CD4-positive, alpha-beta memory T cell (primary cell): ENCODE measurements at regions not wholly inside any gene's neighbourhood (a gene's known extent, or its start where the extent isn't known, plus 50 kb on each side); places are given as distances from the start of the nearest gene placed in this dataset.

ENCODE experiments used
- CTCF ChIA-PET: fragments of 350-600 bp; sonication (Branson Sonifier 250); formaldehyde crosslinking; loops from one replicate; lab custom pipeline; 2021; ENCODE audit warnings: inconsistent platforms; ENCODE audit not compliant: partially characterized antibody; lab: Charles Lee
- POLR2A ChIA-PET: fragments of 350-600 bp; sonication (Branson Sonifier 250); formaldehyde crosslinking; loops from one replicate; lab custom pipeline; 2021; ENCODE audit not compliant: partially characterized antibody; lab: Charles Lee
- DNase-seq, 5 donors: peaks; one replicate each; pipeline versions ENCODE4 v3.0.0 to v3.0.0-alpha.2; 2020 to 2022; ENCODE audit warnings: mixed read lengths in 1 of 5
- H3K27ac ChIP-seq: one replicate; pipeline ENCODE4 v1.7.0; 2013; ENCODE audit warnings: low read depth, low read length
- H3K27me3 ChIP-seq: 2 replicates; pipeline ENCODE4 v1.7.0; 2013; ENCODE audit warnings: mild to moderate bottlenecking, low read length, moderate library complexity; ENCODE audit not compliant: insufficient read depth
- H3K36me3 ChIP-seq: 2 replicates; pipeline ENCODE4 v1.7.0; 2013; ENCODE audit warnings: mild to moderate bottlenecking, low read length, moderate library complexity; ENCODE audit not compliant: insufficient read depth
- H3K4me1 ChIP-seq: 2 replicates; pipeline ENCODE4 v1.7.0; 2013; ENCODE audit warnings: mild to moderate bottlenecking, low read length, moderate library complexity; ENCODE audit not compliant: insufficient read depth
- H3K4me3 ChIP-seq, 2 donors: one replicate each; pipeline ENCODE4 v1.7.0; 2013; ENCODE audit warnings: low read length in 2 of 2, mild to moderate bottlenecking in 1 of 2
- H3K9me3 ChIP-seq, 2 donors: one replicate each; pipeline ENCODE4 v1.7.0; 2013; ENCODE audit warnings: low read length in 2 of 2, control low read depth in 1 of 2; ENCODE audit not compliant: control insufficient read depth in 1 of 2
- H3K27ac Mint-ChIP-seq, 7 donors: one replicate each; pipeline ENCODE4 v1.8.0; 2020 to 2021; ENCODE audit warnings: mixed read lengths in 7 of 7, mild to moderate bottlenecking in 6 of 7, inconsistent platforms in 3 of 7, moderate library complexity in 3 of 7
- H3K27me3 Mint-ChIP-seq, 2 donors: one replicate each; pipeline ENCODE4 v1.8.0; 2020 to 2021; ENCODE audit warnings: mixed read lengths in 2 of 2
- H3K36me3 Mint-ChIP-seq, 2 donors: one replicate each; pipeline ENCODE4 v1.8.0; 2020 to 2021; ENCODE audit warnings: mixed read lengths in 2 of 2, inconsistent platforms in 1 of 2, mild to moderate bottlenecking in 1 of 2
- H3K4me1 Mint-ChIP-seq, 4 donors: one replicate each; pipeline ENCODE4 v1.8.0; 2020 to 2021; ENCODE audit warnings: mixed read lengths in 4 of 4, mild to moderate bottlenecking in 1 of 4
- H3K4me3 Mint-ChIP-seq, 8 donors: one replicate each; pipeline ENCODE4 v1.8.0; 2020 to 2021; ENCODE audit warnings: mixed read lengths in 8 of 8, mild to moderate bottlenecking in 7 of 8, moderate library complexity in 6 of 8, inconsistent platforms in 3 of 8
- H3K9me3 Mint-ChIP-seq, 8 donors: one replicate each; pipeline ENCODE4 v1.8.0; 2020 to 2021; ENCODE audit warnings: mixed read lengths in 8 of 8, mild to moderate bottlenecking in 5 of 8, inconsistent platforms in 3 of 8, moderate library complexity in 1 of 8
- intact Hi-C: fragments of 100-400 bp; cut with micrococcal nuclease; formaldehyde crosslinking; loops from one replicate; pipeline ENCODE4 v1.15.1; 2023

DNA sequence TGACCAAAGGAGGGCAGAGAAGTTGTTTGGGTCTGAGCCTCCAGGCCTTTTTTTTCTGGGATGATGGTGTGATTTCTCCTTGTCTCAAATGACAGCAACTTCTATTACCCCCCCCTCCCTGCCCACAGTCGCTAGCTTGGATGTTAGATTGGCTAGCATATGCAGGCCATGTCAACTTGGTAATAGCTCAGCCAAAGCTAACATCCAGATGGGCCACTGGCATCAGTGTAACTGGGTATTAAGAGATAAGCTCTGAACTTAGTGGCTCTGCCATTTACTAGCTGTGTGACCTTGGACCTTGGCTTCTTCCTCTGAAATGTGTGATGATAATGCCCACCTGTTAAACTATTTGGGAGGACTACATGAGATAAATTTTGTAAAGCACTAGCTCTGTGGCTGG, 86.9 kb upstream of the TSPAN2 start:
- no peak overlapping the region for H3K27ac ChIP-seq
- H3K4me3 ChIP-seq: no peak overlapping the region
- ChIA-PET POLR2A (no interaction called here), CTCF (no interaction called here)
- no peak for DNase-seq
- Mint-ChIP-seq H3K9me3 (peaks cover 0 to 2% (median 0%) of the 10 kb centered on the region in 8 donors), H3K27ac (no peak overlapping the region), H3K27me3 (peaks cover 12 to 15% of the 10 kb centered on the region in 2 donors), H3K4me3 (no peak overlapping the region), H3K4me1 (no peaks in the 10 kb centered on the region), H3K36me3 (no peaks in the 10 kb centered on the region)
- no peaks in the 10 kb centered on the region for H3K36me3 ChIP-seq
- H3K9me3 ChIP-seq: no peaks in the 10 kb centered on the region
- H3K27me3 ChIP-seq: no peaks in the 10 kb centered on the region
- intact Hi-C loops: no loop called here
- no peaks in the 10 kb centered on the region for H3K4me1 ChIP-seq

DNA sequence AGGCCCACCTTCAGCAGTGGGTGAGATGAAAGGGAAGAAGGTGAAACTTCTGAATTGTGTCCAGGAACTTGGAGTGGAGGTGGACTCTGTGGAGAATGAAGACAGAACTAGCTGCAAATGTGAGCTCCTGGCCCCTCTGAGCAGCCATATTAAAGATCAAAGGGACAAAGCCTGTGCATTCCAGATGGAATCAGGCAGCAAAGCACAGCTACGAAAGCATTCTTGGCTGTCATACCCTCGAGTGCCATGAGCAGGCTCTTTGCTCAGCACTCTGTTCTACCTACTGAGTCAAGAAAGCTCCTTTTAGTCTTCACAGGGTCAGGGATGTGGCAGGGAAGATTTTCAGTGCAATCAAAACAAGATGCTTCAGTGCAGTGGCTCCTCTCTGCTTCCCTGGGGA, 86.3 kb upstream of the TSPAN2 start:
- POLR2A ChIA-PET: no interaction called here
- intact Hi-C loops: no loop called here
- Mint-ChIP-seq H3K4me1 (no peaks in the 10 kb centered on the region), H3K36me3 (no peaks in the 10 kb centered on the region), H3K9me3 (peaks cover 0 to 2% (median 0%) of the 10 kb centered on the region in 8 donors), H3K27me3 (peaks cover 12 to 14% of the 10 kb centered on the region in 2 donors), H3K4me3 (no peak overlapping the region), H3K27ac (no peak overlapping the region)
- no peak overlapping the region for H3K27ac ChIP-seq
- H3K27me3 ChIP-seq: no peaks in the 10 kb centered on the region
- no peaks in the 10 kb centered on the region for H3K36me3 ChIP-seq
- no peak for DNase-seq
- CTCF ChIA-PET: no interaction called here
- H3K4me3 ChIP-seq: no peak overlapping the region
- H3K9me3 ChIP-seq: no peaks in the 10 kb centered on the region
- H3K4me1 ChIP-seq: no peaks in the 10 kb centered on the region

DNA sequence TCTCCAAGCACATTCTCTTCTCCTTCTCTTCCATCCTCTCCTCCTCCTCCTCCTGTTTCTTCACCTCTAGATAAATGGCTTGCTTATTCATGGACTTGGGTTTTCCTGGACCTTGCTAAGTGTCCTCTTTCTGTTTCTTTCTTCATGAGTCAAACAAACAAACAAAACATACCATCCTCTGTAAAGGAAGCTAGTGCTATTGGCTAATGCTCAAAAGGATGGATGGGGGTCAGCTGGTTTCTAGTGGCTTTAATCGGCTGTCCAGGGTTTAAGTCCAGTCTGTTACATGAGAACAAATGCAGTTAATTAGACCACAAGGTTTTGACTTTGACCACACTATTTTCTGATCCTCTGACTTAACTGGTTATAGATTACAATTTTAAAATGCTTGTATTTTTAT, 83.8 kb upstream of the TSPAN2 start:
- Mint-ChIP-seq H3K27ac (no peak overlapping the region), H3K27me3 (peaks cover 17% of the 10 kb centered on the region in 2 donors), H3K4me1 (no peaks in the 10 kb centered on the region), H3K9me3 (peaks cover 0 to 2% (median 0%) of the 10 kb centered on the region in 8 donors), H3K4me3 (no peak overlapping the region), H3K36me3 (no peaks in the 10 kb centered on the region)
- Histone ChIP-seq H3K27ac (no peak overlapping the region), H3K4me1 (no peaks in the 10 kb centered on the region), H3K9me3 (no peaks in the 10 kb centered on the region), H3K36me3 (no peaks in the 10 kb centered on the region), H3K27me3 (no peaks in the 10 kb centered on the region), H3K4me3 (no peak overlapping the region)
- ChIA-PET CTCF (interaction anchor here (1.0 kb wide), 1 partner anchor 35 kb away, joined by 3 read pairs; no protein-coding TSS in a partner anchor), POLR2A (no interaction called here)
- DNase-seq: no peak
- intact Hi-C loops: no loop called here

DNA sequence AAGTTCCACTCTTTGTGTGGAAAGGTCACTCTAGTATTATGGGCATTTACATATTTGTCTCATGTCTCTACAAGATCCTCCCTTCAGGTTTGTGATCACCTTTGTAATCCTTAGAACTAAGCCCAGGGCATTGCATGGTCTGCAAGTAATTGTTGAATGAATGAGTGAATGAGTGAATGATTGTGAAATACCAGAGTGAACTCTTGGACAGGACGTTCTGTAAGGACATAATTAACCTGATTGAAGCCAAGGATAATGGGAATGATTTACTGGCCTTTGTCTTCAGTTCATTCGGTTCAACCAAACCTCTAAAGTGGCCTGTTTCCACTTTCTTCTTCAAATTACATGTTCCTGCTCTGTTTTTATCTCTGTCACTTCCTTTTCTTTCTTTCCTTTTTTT, 83.0 kb upstream of the TSPAN2 start:
- DNase-seq: no peak
- ChIA-PET POLR2A (no interaction called here), CTCF (no interaction called here)
- Histone ChIP-seq H3K36me3 (no peaks in the 10 kb centered on the region), H3K27me3 (no peaks in the 10 kb centered on the region), H3K9me3 (no peaks in the 10 kb centered on the region), H3K4me1 (no peaks in the 10 kb centered on the region), H3K27ac (no peak overlapping the region), H3K4me3 (no peak overlapping the region)
- no peaks in the 10 kb centered on the region for H3K4me1 Mint-ChIP-seq
- no peak overlapping the region for H3K4me3 Mint-ChIP-seq
- no peak overlapping the region for H3K27ac Mint-ChIP-seq
- peaks cover 18 to 22% of the 10 kb centered on the region in 2 donors for H3K27me3 Mint-ChIP-seq
- intact Hi-C loops: no loop called here
- H3K9me3 Mint-ChIP-seq: peaks cover 0 to 2% (median 0%) of the 10 kb centered on the region in 8 donors
- H3K36me3 Mint-ChIP-seq: no peaks in the 10 kb centered on the region

DNA sequence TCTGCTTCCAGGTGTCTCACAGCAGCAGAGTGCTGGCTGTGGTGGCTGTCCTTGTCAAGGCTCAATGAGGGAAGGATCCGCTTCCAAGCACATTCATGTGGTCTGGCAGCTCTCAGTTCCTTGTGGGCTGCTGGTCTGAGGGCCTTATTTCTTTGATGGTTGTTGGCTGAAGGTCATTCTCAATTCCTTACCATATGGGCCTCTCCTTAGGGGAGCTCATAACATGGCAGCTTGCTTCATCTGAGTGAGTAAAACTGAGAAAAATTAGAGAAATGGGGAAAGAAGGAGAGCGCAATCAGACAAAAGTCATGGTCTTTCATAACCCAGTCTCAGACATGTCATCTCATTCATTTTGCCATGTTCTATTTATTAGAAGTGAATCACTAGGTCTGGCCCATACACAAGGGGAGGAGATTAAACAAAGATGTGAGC, 81.7 kb upstream of the TSPAN2 start:
- no peak overlapping the region for H3K27ac Mint-ChIP-seq
- Histone ChIP-seq H3K4me1 (no peaks in the 10 kb centered on the region), H3K36me3 (no peaks in the 10 kb centered on the region), H3K27ac (no peak overlapping the region), H3K27me3 (no peaks in the 10 kb centered on the region), H3K9me3 (no peaks in the 10 kb centered on the region), H3K4me3 (no peak overlapping the region)
- H3K4me1 Mint-ChIP-seq: no peaks in the 10 kb centered on the region
- no peak for DNase-seq
- no peaks in the 10 kb centered on the region for H3K36me3 Mint-ChIP-seq
- H3K27me3 Mint-ChIP-seq: peaks cover 21 to 22% of the 10 kb centered on the region in 2 donors
- ChIA-PET CTCF (no interaction called here), POLR2A (no interaction called here)
- H3K9me3 Mint-ChIP-seq: peaks cover 0 to 2% (median 0%) of the 10 kb centered on the region in 8 donors
- intact Hi-C loops: no loop called here
- H3K4me3 Mint-ChIP-seq: no peak overlapping the region

DNA sequence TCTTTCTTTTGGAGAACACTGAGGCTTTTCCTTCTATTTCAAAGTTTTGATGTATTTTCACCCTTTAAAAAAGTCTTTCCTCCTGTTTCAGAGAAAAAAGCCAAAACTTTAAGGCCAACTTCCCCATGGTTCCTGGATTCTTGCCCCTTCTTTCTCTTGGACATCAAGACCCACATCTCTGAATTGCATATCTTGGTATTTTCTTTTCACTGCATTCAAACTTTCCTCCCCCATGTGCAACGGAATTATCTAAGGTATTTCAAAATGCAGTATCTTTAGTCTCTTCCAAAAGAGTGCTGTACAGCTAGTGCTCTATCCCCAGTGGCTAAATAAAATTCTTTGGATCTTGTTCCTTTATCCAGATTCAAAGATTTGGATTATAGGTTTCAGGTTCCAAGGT, 81.1 kb upstream of the TSPAN2 start:
- no peak overlapping the region for H3K4me3 Mint-ChIP-seq
- intact Hi-C loops: no loop called here

DNA sequence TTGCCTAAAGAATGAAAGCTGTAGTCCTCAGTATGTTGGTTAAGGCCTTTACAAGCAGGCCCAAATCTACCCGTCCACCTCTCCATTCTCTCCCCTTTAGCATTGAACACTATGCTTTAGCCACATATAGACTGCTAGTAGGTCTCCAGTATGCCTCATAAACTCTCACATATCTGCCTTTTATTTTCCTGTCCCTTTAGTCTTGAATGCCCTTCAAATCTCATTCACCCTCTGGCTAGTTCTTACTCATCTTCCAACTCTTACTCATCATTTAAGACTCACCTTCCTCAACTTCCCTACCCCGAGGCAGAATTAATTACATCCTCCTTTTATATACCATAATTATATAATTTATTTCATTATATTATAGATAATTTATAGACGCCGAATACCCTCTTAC, 78.7 kb upstream of the TSPAN2 start:
- H3K27ac ChIP-seq: no peak overlapping the region
- Mint-ChIP-seq H3K27me3 (peaks cover 23 to 25% of the 10 kb centered on the region in 2 donors), H3K4me3 (no peak overlapping the region), H3K27ac (no peak overlapping the region), H3K36me3 (no peaks in the 10 kb centered on the region), H3K9me3 (peaks cover 0 to 2% (median 0%) of the 10 kb centered on the region in 8 donors), H3K4me1 (no peaks in the 10 kb centered on the region)
- ChIA-PET POLR2A (no interaction called here), CTCF (no interaction called here)
- H3K9me3 ChIP-seq: no peaks in the 10 kb centered on the region
- intact Hi-C loops: no loop called here
- no peaks in the 10 kb centered on the region for H3K27me3 ChIP-seq
- H3K4me3 ChIP-seq: no peak overlapping the region
- no peaks in the 10 kb centered on the region for H3K4me1 ChIP-seq
- H3K36me3 ChIP-seq: no peaks in the 10 kb centered on the region
- no peak for DNase-seq

More for the DNA sequence above, 81.1 kb upstream of the TSPAN2 start:
- DNase-seq: no peak
- Mint-ChIP-seq H3K27me3 (peaks cover 21 to 23% of the 10 kb centered on the region in 2 donors), H3K4me1 (no peaks in the 10 kb centered on the region), H3K9me3 (peaks cover 0 to 2% (median 0%) of the 10 kb centered on the region in 8 donors), H3K36me3 (no peaks in the 10 kb centered on the region), H3K27ac (no peak overlapping the region)
- Histone ChIP-seq H3K27ac (no peak overlapping the region), H3K27me3 (no peaks in the 10 kb centered on the region), H3K4me3 (no peak overlapping the region), H3K4me1 (no peaks in the 10 kb centered on the region), H3K36me3 (no peaks in the 10 kb centered on the region), H3K9me3 (no peaks in the 10 kb centered on the region)
- ChIA-PET CTCF (no interaction called here), POLR2A (no interaction called here)
